ENCODE measurements at regions not wholly inside any gene's neighbourhood (a gene's known extent, or its start where the extent isn't known, plus 50 kb on each side); places are given as distances from the start of the nearest gene placed in this dataset.
"Not testable (repeated sequence)": the region's sequence is repeated elsewhere in the genome, so short reads cannot be mapped to it uniquely, and the experiment has no call there.

DNA sequence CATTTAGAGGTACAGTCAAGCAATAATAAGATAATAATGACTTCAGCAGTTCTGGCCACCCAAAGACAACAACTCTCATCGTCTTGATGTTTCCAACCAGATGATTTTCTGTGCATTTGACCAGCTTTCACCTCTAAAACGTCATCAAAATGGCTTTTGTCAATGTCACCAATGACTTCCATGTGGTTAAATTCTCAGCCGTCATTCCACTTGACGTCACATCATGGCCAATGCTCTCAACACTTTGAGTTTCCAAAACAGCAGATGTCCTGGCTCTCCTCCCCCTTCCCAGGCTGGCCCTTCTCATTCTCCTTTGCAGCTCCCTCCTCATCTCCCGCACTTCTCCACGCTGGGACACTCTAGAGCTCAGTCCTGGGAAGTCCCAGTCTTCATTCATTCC, 258.3 kb downstream of the BCL2 start:
- TF ChIP-seq, protein P1, sequence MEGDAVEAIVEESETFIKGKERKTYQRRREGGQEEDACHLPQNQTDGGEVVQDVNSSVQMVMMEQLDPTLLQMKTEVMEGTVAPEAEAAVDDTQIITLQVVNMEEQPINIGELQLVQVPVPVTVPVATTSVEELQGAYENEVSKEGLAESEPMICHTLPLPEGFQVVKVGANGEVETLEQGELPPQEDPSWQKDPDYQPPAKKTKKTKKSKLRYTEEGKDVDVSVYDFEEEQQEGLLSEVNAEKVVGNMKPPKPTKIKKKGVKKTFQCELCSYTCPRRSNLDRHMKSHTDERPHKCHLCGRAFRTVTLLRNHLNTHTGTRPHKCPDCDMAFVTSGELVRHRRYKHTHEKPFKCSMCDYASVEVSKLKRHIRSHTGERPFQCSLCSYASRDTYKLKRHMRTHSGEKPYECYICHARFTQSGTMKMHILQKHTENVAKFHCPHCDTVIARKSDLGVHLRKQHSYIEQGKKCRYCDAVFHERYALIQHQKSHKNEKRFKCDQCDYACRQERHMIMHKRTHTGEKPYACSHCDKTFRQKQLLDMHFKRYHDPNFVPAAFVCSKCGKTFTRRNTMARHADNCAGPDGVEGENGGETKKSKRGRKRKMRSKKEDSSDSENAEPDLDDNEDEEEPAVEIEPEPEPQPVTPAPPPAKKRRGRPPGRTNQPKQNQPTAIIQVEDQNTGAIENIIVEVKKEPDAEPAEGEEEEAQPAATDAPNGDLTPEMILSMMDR (IDR thresholded peaks at IDR 0.05; ENCODE audit: low read depth, low read length) = no peak
- no peak for DNase-seq (ENCODE audit: low read depth in 2 of 2)
- no peak overlapping the region for H3K4me3 ChIP-seq (replicated peaks in 1 of 2; ENCODE audit: low read depth in 2 of 2, low read length in 2 of 2)

DNA sequence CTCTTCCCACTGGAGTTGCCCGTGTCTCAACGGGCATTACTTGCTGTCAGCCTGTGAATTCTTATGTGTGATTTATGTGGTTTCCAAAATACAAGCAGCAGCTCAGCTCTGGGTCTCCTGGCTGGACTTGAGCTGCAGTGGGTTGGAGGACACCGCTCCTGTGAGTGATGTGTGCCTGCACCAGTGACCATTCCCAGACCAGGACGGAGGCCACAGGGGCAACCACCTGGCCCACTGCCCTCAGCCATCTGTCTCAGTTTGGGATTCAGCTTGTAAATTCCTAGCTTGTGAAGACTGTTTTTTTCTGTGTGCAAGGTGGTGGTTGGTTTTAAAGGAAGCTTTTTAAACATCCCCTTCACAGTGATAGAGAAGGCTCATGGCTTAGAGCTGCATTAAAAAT, 261.0 kb downstream of the BCL2 start:
- TF ChIP-seq, protein P1 (IDR thresholded peaks at IDR 0.05; ENCODE audit: low read depth, low read length) = no peak
- no peak for DNase-seq (ENCODE audit: low read depth in 2 of 2)
- H3K4me3 ChIP-seq (replicated peaks in 1 of 2; ENCODE audit: low read depth in 2 of 2, low read length in 2 of 2) = no peak overlapping the region

DNA sequence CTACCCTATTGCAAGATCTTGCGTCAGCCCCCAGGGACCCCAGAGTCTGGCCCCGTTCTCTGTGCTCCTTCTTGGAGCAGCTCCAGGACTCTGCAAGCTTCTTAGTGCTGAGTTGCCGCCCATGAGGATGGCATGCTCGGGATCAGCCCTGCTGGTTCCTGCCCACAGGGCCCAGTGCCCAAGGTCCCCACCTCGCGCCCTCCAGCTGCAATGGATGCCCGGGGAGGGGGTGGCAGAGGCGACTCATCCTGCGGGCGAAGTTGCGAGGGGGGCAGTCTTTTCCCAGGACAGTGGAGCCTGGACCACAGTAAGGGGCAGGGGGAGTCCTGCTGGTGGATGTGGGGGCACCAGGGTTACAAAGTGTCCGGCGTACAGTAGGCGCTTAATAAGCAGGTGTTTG, 261.9 kb downstream of the BCL2 start:
- TF ChIP-seq, protein P1 (IDR thresholded peaks at IDR 0.05; ENCODE audit: low read depth, low read length) = no peak
- H3K4me3 ChIP-seq (replicated peaks in 1 of 2; ENCODE audit: low read depth in 2 of 2, low read length in 2 of 2) = no peak overlapping the region
- no peak for DNase-seq (ENCODE audit: low read depth in 2 of 2)

DNA sequence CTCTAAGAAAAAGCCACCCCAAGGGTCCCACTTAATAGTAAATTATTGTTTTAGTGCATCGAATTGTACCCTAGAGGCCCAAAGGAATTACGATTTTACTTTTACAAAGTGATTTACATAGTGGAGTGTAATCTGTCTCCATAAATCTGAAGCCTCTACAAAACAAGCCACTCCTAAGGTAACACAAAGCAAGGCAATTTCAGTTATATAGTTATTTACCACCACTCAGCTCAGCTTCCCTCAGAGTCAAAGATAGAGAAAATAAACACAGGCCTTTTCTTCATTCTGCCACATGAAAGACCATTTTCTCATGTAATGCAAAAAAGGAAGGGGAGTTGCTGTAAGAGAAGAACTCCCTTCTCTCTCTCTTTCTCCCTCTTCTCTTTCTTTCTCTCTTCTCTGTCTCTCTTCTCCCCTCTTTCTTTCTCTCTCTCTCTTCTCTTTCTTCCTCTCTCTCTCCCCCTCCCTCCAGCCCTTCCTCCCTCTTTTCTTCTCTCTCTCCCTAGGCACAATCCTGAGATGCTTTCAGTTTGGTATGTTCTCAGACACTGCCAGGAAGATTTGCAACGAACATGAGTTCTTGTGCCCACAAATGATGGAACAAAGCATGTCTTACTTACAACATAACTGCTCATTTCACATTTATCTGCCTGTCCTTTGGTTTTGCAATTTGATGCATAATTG, 264.5 kb downstream of the BCL2 start:
- H3K4me3 ChIP-seq (replicated peaks in 1 of 2; ENCODE audit: low read depth in 2 of 2, low read length in 2 of 2) = no peak overlapping the region
- TF ChIP-seq, protein P1 (IDR thresholded peaks at IDR 0.05; ENCODE audit: low read depth, low read length) = no peak
- peak in 1 of 2 donors; percentile 7 for DNase-seq (ENCODE audit: low read depth in 2 of 2)

DNA sequence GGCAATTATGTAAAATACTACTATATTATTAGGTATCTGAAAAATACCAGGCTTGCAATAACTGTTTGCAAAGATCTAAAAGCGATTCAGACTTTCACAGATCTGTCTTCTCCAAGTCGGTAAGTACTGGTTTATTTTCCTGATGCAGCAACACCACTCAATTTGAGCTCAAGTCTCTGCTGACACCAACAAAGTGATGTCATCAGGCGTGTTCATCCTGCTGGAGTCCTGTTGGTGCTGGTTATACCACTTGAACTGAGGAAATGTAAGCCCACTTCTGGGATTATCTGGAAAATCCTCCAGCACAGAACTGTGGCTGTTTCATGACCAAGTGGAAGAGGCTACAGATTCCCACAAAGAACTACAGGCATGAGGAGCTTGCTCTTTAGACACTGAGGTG, 267.6 kb downstream of the BCL2 start:
- H3K4me3 ChIP-seq (replicated peaks in 1 of 2; ENCODE audit: low read depth in 2 of 2, low read length in 2 of 2) = no peak overlapping the region
- TF ChIP-seq, protein P1 (IDR thresholded peaks at IDR 0.05; ENCODE audit: low read depth, low read length) = no peak
- no peak for DNase-seq (ENCODE audit: low read depth in 2 of 2)

DNA sequence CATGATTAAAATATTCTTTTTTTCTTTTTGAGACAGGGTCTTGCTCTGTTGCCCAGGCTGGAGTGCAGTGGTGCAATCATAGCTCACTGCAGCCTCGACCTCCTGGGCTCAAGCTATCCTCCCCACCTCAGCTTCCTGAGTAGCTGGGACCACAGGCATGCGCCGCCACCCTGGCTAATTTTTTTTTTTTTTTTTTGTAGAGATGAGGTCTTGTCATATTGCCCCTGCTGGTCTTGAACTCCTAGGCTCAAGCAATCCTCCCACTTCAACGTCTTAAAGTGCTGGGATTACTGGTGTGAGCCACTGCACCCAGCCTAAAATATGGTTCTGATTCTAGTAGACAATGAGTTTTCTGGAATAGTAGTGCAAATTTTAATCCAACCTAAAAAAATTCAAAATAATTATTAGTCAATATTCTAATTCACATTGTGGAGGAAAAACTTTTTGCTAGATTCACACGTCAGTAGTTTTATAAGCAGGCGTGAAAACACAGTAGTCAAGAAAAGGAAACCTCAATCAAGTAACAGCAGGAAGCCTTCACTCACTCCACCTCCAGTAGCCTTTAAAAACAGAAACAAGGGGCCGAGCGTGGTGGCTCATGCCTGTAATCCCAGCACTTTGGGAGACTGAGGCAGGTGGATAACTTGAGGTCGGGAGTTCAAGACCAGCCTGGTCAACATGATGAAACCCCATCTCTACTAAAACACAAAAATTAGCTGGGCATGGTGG, 268.7 kb downstream of the BCL2 start:
- not testable (repeated sequence) for H3K4me3 ChIP-seq (replicated peaks in 1 of 2; ENCODE audit: low read depth in 2 of 2, low read length in 2 of 2); DNase-seq (ENCODE audit: low read depth in 2 of 2)

DNA sequence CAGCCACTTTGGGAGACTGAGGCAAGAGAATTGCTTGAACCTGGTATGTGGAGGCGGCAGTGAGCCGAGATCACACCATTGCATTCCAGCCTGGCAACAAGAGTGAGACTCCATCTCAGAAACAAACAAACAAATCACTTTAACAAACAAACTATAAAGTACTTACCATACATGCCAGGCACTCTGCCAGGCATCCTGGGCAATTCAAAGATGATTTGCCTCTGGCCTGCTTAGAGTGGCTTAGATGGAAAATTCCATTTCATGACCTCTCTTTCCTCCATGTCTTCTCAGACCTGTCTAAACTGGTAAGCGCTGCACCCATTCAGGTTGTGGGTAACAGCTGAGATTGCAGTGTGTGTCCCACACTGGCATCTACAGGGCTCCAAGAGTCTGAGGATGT, 273.2 kb downstream of the BCL2 start:
- H3K4me3 ChIP-seq (replicated peaks in 1 of 2; ENCODE audit: low read depth in 2 of 2, low read length in 2 of 2) = no peak overlapping the region
- TF ChIP-seq, protein P1 (IDR thresholded peaks at IDR 0.05; ENCODE audit: low read depth, low read length) = no peak
- DNase-seq (ENCODE audit: low read depth in 2 of 2) = no peak

All from cardiac fibroblast (primary cell).